ENCODE measurements at regions not wholly inside any gene's neighbourhood (a gene's known extent, or its start where the extent isn't known, plus 50 kb on each side); places are given as distances from the start of the nearest gene placed in this dataset.
"Not testable (repeated sequence)": the region's sequence is repeated elsewhere in the genome, so short reads cannot be mapped to it uniquely, and the experiment has no call there.

- no peak for DNase-seq
Observed at GRCh38 chr1:38153778-38154470, 107.3 kb upstream of the POU3F1 start.

- no peak for DNase-seq
Observed at GRCh38 chr1:38153066-38153777, 106.6 kb upstream of the POU3F1 start.

- no peak for DNase-seq
Observed at GRCh38 chr1:38152351-38153065, 105.9 kb upstream of the POU3F1 start.

GRCh38 chr1:38151399-38151798 is 104.8 kb upstream of the POU3F1 start:
- no peak for DNase-seq

- not testable (repeated sequence) for DNase-seq
Observed at GRCh38 chr1:38146079-38146478, 99.5 kb upstream of the POU3F1 start.

- no peak for DNase-seq
Observed at GRCh38 chr1:38142606-38143005, 96.0 kb upstream of the POU3F1 start.

- no peak for DNase-seq
Observed at GRCh38 chr1:38141483-38141882, 94.9 kb upstream of the POU3F1 start.

GRCh38 chr1:38139738-38140487 is 93.3 kb upstream of the POU3F1 start:
- no peak for DNase-seq

- peak; percentile 95 for DNase-seq
Observed at GRCh38 chr1:38138498-38139233, 92.1 kb upstream of the POU3F1 start.

- no peak for DNase-seq
Observed at GRCh38 chr1:38137164-38137563, 90.6 kb upstream of the POU3F1 start.

GRCh38 chr1:38135625-38136414 is 89.2 kb upstream of the POU3F1 start:
- DNase-seq: no peak

- DNase-seq: no peak
Observed at GRCh38 chr1:38134294-38134755, 87.7 kb upstream of the POU3F1 start.

- no peak for DNase-seq
Observed at GRCh38 chr1:38133756-38134155, 87.2 kb upstream of the POU3F1 start.

- no peak for DNase-seq
Observed at GRCh38 chr1:38133304-38133703, 86.7 kb upstream of the POU3F1 start.

- no peak for DNase-seq
Observed at GRCh38 chr1:38132681-38133080, 86.1 kb upstream of the POU3F1 start.

GRCh38 chr1:38131024-38131585 is 84.5 kb upstream of the POU3F1 start:
- DNase-seq: no peak

GRCh38 chr1:38129971-38130370 is 83.4 kb upstream of the POU3F1 start:
- DNase-seq: no peak

- peak; percentile 1 for DNase-seq
Observed at GRCh38 chr1:38129473-38129872, 82.9 kb upstream of the POU3F1 start.

- no peak for DNase-seq
Observed at GRCh38 chr1:38128926-38129453, 82.4 kb upstream of the POU3F1 start.

GRCh38 chr1:38128511-38128910 is 81.9 kb upstream of the POU3F1 start:
- DNase-seq: no peak

GRCh38 chr1:38127428-38127827 is 80.8 kb upstream of the POU3F1 start:
- no peak for DNase-seq

Data from femur (tissue), 1 donor.